Left renal pelvis (tissue), 4 donors: ENCODE measurements at regions not wholly inside any gene's neighbourhood (a gene's known extent, or its start where the extent isn't known, plus 50 kb on each side); places are given as distances from the start of the nearest gene placed in this dataset.
"Not testable (repeated sequence)": the region's sequence is repeated elsewhere in the genome, so short reads cannot be mapped to it uniquely, and the experiment has no call there.

Experiments
- DNase-seq, 4 donors: peaks; one replicate each; pipeline ENCODE4 v3.0.0-alpha.2; 2013; ENCODE audit warnings: low read depth in 4 of 4, low spot score in 3 of 4

DNA sequence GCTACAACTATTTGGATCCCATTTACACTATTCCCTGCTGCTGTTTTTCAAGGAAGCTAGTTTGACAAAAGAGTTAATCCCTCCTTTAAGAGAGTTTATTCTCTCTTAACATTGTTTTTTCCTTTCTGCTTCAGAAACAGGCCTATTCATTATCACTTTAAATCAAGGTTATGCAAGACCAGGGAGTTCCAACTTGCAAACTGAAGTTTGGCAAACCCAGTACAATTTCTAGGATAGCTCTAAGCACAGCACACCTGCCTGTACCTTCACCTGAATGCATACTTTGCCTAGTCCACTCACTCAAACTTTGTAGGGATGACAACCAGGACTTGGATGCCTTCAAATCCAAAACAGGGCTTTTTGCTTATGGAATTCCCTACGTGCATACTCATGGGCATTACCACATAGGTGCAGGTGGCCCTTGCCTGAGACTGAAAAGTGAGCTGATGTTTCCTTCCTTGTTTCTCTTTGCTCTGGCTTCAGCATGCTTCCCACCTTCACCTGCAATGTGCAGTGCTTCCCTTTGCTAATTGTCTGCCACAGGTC, 193.8 kb upstream of the MMADHC start:
- DNase-seq, result no peak

GRCh38 chr2:149773006-149773405, 185.4 kb upstream of the MMADHC start:
- no peak for DNase-seq

DNA sequence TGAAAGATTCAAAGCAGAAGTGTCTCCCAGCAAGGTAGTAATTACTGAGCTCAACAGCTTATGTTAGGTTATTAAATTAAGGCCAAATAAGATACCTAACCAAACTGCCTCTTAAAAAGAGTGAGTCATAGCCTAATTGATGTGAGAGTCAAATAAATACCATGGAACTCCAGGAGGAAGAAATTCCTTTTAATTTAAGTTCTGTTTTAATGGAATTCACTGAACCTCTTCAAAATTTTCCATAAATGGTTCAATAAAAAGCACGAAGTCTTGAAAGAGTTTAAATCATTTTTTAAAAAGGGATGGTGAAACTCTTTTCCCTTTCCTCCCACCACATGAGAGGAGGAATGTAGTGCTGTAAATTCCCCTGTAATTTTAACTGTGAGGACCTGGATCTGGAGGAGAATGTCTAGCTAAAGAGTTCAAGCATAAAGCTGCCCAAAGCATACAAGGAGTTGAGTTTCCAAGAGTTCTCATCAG, 180.8 kb upstream of the MMADHC start:
- peak in 1 of 4 donors; percentile 19 for DNase-seq

DNA sequence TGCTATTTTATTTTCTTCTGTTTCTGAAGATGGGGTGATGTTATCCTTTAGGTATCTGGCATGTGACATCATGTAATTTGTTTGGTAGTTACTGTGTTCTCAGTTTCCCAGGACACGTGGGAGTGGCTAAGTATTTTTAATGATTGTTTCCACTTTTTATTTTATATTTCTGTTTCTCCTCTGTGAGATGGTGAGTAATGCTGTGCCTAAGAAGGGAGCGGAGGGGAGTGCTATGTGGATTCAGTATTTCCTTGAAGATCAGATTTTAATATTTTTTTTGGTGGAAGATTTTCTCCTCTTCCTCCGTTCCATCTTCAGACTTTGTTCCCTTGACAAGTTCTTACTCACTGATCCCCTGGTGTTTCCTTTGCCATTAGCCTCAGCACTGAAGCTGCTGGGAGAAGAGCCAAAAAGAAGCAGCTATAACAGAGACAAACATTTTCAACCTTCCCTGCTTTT, 180.0 kb upstream of the MMADHC start:
- no peak for DNase-seq

DNA sequence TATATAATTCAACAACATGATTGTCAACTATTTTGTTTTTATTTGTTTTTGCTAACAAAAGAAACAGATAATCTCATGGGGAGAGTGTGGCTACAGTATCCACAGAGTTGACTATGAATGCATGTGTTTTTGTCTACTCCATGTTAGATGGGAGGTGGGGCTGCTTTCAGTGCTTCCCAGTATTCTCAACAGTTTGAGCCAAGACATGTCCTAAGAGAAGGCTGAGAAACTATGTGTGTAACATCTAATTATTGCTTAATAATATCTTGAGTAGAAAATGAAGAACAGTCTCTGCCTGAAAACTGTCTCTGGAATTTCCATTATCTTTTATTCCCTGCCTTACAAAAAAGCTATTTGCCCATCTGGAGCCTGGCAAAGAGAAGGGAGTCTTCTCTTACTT, 178.8 kb upstream of the MMADHC start:
- DNase-seq, result no peak

DNA sequence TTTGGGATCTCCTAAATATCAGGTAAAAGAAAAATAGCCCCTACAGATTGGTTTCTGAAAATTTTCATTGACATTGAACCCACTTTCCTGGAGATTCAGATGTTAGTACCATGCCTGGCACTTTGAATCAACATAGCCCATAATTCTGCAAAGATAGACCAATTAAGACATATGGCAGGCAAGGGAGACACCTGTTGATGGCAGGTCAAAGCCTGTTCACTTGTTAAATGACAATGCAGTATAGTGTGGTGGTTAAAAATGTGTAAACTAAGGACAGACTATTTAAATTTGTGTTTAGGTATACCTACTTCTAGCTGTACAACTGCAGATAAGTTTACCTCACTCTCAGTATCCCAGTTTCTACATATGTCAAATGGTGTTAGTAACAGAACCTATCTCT, 178.1 kb upstream of the MMADHC start:
- DNase-seq, result no peak

GRCh38 chr2:149765003-149765402, 177.4 kb upstream of the MMADHC start:
- no peak for DNase-seq

- DNase-seq, result no peak
These were observed 175.8 kb upstream of the MMADHC start for GRCh38 chr2:149763358-149763757.

- DNase-seq, result no peak
These were observed 174.0 kb upstream of the MMADHC start for GRCh38 chr2:149761611-149762010.

DNA sequence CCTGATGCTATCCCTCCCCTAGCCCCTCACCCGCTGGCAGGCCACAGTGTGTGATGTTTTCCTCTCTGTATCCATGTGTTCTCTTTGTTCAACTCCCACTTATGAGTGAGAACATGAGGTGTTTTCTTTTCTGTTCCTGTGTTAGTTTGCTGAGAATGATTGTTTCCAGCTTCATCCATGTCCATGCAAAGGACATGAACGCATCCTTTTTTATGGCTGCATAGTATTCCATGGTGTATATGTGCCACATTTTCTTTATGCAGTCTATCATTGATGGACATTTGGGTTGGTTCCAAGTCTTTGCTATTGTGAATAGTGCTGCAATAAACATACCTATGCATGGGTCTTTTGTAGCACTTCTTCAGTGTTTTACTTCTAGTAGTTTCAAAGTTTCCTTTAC, 171.8 kb upstream of the MMADHC start:
- DNase-seq, result not testable (repeated sequence)

DNA sequence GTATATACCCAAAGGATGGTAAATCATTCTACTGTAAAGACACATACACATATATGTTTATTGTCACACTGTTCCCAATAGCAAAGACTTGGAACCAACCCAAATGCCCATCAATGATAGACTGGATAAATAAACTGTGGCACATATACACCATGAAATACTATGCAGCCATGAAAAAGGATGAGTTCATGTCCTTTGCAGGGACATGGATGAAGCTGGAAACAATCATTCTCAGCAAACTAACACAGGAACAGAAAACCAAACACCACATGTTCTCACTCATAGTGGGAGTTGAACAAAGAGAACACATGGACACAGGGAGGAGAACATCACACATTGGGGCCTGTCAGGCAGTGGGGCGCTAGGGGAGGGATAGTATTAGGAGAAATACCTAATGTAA, 167.1 kb upstream of the MMADHC start:
- DNase-seq, result not testable (repeated sequence)

GRCh38 chr2:149747456-149747855, 159.9 kb upstream of the MMADHC start:
- DNase-seq, result no peak

- DNase-seq, result no peak
These were observed 158.0 kb upstream of the MMADHC start for GRCh38 chr2:149745396-149746230.

GRCh38 chr2:149744865-149745264, 157.3 kb upstream of the MMADHC start:
- no peak for DNase-seq

DNA sequence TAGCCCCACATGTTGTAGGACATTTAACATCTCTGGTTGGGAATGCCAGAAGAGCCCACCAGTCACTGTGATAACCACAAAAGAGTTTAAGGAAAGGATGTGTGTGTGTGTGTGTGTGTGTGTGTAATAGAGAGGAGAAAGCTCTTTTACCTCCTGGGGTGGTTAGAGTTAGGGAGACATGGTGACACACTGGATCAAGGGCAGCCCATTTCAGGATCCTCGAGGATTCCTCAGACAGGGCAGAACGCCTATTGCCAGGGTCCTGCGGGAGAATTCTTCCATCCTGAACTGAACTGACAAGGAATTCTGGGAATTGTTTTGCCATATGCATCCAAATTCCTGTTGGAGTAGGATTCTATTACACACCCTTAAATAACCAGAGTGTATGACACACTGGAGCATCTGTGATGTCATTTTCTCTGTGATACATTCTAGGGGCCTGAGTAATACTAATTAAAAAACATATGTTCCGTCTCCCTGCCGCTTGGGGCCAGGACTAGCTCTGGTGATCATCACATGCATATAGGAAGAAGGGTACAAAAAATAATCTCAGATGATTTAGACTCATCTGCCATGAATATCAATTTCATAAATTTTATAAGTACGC, 156.4 kb upstream of the MMADHC start:
- no peak for DNase-seq

GRCh38 chr2:149741646-149742045, 154.1 kb upstream of the MMADHC start:
- no peak for DNase-seq

GRCh38 chr2:149740490-149740889, 152.9 kb upstream of the MMADHC start:
- no peak for DNase-seq

DNA sequence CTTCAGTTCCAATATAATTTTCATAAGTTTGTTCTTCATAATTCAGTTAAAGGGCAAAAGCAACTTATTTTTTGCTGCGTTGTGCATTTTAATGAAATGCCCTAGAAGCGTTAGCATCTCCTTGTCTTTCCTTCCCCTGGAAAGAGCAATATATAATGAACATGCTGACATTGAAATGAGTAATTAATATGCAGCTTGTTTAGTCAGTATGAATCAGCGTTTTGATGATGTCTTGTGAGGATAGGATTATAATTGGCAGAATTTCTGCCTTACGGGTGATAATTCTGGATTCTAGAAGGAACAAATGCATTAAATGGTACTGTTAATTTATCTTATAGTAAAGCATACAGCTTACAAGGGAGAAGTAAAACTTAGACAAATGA, 152.3 kb upstream of the MMADHC start:
- DNase-seq, result no peak

GRCh38 chr2:149739171-149739882, 151.8 kb upstream of the MMADHC start:
- no peak for DNase-seq

GRCh38 chr2:149738767-149739166, 151.2 kb upstream of the MMADHC start:
- DNase-seq, result no peak

- DNase-seq, result no peak
These were observed 150.3 kb upstream of the MMADHC start for GRCh38 chr2:149737896-149738295.
